SK-N-MC (cell line): ENCODE measurements at regions not wholly inside any gene's neighbourhood (a gene's known extent, or its start where the extent isn't known, plus 50 kb on each side); places are given as distances from the start of the nearest gene placed in this dataset.
"Not testable (repeated sequence)": the region's sequence is repeated elsewhere in the genome, so short reads cannot be mapped to it uniquely, and the experiment has no call there.

ENCODE experiments used
- DNase-seq: peaks from one replicate; pipeline ENCODE4 v3.0.0-alpha.2; 2011; ENCODE audit warnings: low read depth, low spot score
- H3K27ac ChIP-seq: fragments of 200-600 bp; sonication (generic); 2 replicates; pipeline ENCODE4 v1.5.1; 2016; ENCODE audit warnings: mixed run types
- H3K36me3 ChIP-seq: fragments of 200-600 bp; sonication (generic); 2 replicates; pipeline ENCODE4 v1.6.1; 2017; ENCODE audit warnings: antibody characterized with exemption, low read length, mixed read lengths; ENCODE audit not compliant: insufficient read depth
- H3K4me3 ChIP-seq: fragments of 200-600 bp; sonication (generic); 2 replicates; pipeline ENCODE4 v1.5.1; 2016
- H3K9ac ChIP-seq: fragments of 200-600 bp; sonication (generic); 2 replicates; pipeline ENCODE4 v1.8.0; 2017; ENCODE audit warnings: mixed run types, mixed read lengths; ENCODE audit not compliant: insufficient read length
- H3K9me3 ChIP-seq: fragments of 200-600 bp; sonication (generic); 2 replicates; pipeline ENCODE4 v1.6.1; 2017; ENCODE audit warnings: low read depth, mild to moderate bottlenecking, antibody characterized with exemption, low read length, moderate library complexity, mixed read lengths
- EZH2 ChIP-seq: fragments of 200-600 bp; sonication (generic); IDR thresholded peaks from one replicate; pipeline ENCODE4 v1.6.1; 2017; ENCODE audit warnings: antibody characterized with exemption
- FOXP2 ChIP-seq: optimal IDR thresholded peaks from 2 replicates; pipeline ENCODE3; 2011; ENCODE audit warnings: mild to moderate bottlenecking, moderate library complexity; ENCODE audit not compliant: insufficient read depth; ENCODE audit errors: extremely low read length, control extremely low read depth
- POLR2AphosphoS5 ChIP-seq: IDR thresholded peaks from 2 replicates; pipeline ENCODE4 v1.6.1; 2012; ENCODE audit warnings: mild to moderate bottlenecking, low read depth, low read length, borderline replicate concordance

DNA sequence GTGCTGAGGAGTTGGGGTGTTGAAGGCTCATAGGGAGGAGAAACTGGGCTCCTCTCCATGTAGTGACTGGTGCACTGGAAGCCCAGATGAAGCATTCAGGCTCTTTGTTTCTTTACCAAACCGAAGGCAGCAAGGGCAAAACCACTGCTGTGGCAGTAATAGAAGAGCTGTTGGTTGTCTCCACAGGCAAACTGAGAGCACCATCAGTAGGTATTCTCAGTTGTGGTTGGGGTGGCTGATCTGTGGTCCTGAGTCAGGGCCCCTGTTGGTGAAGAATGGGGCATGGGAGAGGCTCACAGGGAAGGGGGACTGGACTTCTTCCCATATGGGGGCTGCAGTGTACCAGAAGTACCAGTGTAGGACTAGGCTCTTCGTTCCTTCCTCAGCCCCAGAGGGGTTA, 460.2 kb upstream of the IMPG1 start:
- no peak for TF ChIP-seq EZH2
- no peak for TF ChIP-seq POLR2AphosphoS5
- no peak for TF ChIP-seq FOXP2
- Histone ChIP-seq H3K9ac (no peak overlapping the region), H3K9me3 (no peaks in the 10 kb centered on the region), H3K27ac (no peak overlapping the region), H3K4me3 (no peak overlapping the region), H3K36me3 (no peaks in the 10 kb centered on the region)
- DNase-seq, result no peak

GRCh38 chr6:76518443-76518842, 446.0 kb upstream of the IMPG1 start:
- Histone ChIP-seq H3K36me3 (no peaks in the 10 kb centered on the region), H3K4me3 (no peak overlapping the region), H3K9me3 (no peaks in the 10 kb centered on the region), H3K27ac (no peak overlapping the region), H3K9ac (no peak overlapping the region)
- no peak for DNase-seq
- TF ChIP-seq EZH2 (no peak), POLR2AphosphoS5 (no peak), FOXP2 (no peak)

DNA sequence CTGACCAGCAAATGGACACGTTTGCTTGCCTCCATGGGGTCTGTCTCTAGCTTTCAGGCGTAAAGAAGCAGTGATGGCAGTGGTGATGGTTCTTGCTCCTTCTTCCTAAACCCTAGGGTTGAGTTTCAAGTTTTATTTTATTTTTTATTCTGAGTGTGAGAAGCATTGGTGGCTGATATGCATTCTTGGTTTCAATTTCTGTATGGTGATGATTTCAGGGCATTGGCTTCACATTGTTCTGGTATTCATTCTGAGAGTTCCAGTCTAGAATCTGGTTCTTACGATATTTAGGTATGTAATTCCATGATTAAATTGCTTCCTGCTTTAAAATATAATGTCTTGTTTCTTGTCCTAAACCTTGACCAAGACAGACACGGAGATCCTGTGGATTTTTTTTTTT, 444.5 kb upstream of the IMPG1 start:
- Histone ChIP-seq H3K27ac (no peak overlapping the region), H3K9me3 (no peaks in the 10 kb centered on the region), H3K4me3 (no peak overlapping the region), H3K9ac (no peak overlapping the region), H3K36me3 (no peaks in the 10 kb centered on the region)
- DNase-seq, result no peak
- no peak for TF ChIP-seq FOXP2
- TF ChIP-seq POLR2AphosphoS5, result no peak
- TF ChIP-seq EZH2, result no peak

DNA sequence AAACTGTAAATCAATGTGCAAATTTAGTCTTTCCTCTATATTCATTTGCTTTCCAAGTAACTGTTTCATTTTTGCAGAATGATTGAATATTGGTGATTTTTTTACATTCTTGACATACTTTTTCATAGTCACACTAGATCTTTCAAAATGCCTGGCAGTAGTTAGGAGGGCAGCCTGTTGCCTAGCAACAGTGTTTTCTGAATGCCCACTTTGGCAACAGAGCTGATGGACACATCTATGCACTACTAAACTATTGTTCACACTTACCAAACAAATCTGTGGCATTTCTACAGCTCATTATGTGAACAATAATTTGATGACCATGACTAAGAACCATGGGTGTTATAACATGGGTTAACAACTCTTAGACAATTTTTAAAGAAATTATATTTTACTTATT, 438.0 kb upstream of the IMPG1 start:
- TF ChIP-seq EZH2 (no peak), POLR2AphosphoS5 (no peak), FOXP2 (no peak)
- H3K27ac ChIP-seq, result no peak overlapping the region
- no peak for DNase-seq

GRCh38 chr6:76509397-76509796, 436.9 kb upstream of the IMPG1 start:
- TF ChIP-seq POLR2AphosphoS5, result no peak
- no peak for TF ChIP-seq EZH2
- TF ChIP-seq FOXP2, result no peak
- Histone ChIP-seq H3K4me3 (no peak overlapping the region), H3K9ac (no peak overlapping the region), H3K36me3 (no peaks in the 10 kb centered on the region), H3K27ac (no peak overlapping the region), H3K9me3 (no peaks in the 10 kb centered on the region)
- no peak for DNase-seq

More for the DNA sequence above, 438.0 kb upstream of the IMPG1 start:
- Histone ChIP-seq H3K9me3 (no peaks in the 10 kb centered on the region), H3K4me3 (no peak overlapping the region), H3K36me3 (no peaks in the 10 kb centered on the region), H3K9ac (no peak overlapping the region)

GRCh38 chr6:76506808-76507207, 434.3 kb upstream of the IMPG1 start:
- H3K4me3 ChIP-seq, result no peak overlapping the region
- no peak overlapping the region for H3K9ac ChIP-seq
- no peaks in the 10 kb centered on the region for H3K9me3 ChIP-seq
- H3K27ac ChIP-seq, result no peak overlapping the region
- TF ChIP-seq POLR2AphosphoS5 (no peak), EZH2 (no peak), FOXP2 (no peak)
- no peak for DNase-seq
- no peaks in the 10 kb centered on the region for H3K36me3 ChIP-seq

- no peak for DNase-seq
- Histone ChIP-seq H3K9ac (no peak overlapping the region), H3K9me3 (no peaks in the 10 kb centered on the region), H3K36me3 (no peaks in the 10 kb centered on the region), H3K27ac (no peak overlapping the region), H3K4me3 (no peak overlapping the region)
- TF ChIP-seq FOXP2, result no peak
- TF ChIP-seq POLR2AphosphoS5, result no peak
- TF ChIP-seq EZH2, result no peak
Measured at GRCh38 chr6:76495909-76496308, 423.4 kb upstream of the IMPG1 start.

GRCh38 chr6:76491376-76491775, 418.9 kb upstream of the IMPG1 start:
- not testable (repeated sequence) for H3K9me3 ChIP-seq, H3K4me3 ChIP-seq, H3K36me3 ChIP-seq, DNase-seq, H3K9ac ChIP-seq, H3K27ac ChIP-seq

GRCh38 chr6:76490456-76490855, 418.0 kb upstream of the IMPG1 start:
- Histone ChIP-seq H3K27ac (no peak overlapping the region), H3K4me3 (no peak overlapping the region), H3K36me3 (no peaks in the 10 kb centered on the region), H3K9me3 (no peaks in the 10 kb centered on the region), H3K9ac (no peak overlapping the region)
- DNase-seq, result no peak
- TF ChIP-seq POLR2AphosphoS5 (no peak), EZH2 (no peak), FOXP2 (no peak)
